ENCODE measurements at regions not wholly inside any gene's neighbourhood (a gene's known extent, or its start where the extent isn't known, plus 50 kb on each side); places are given as distances from the start of the nearest gene placed in this dataset.

- H3K79me2 ChIP-seq (replicated peaks; ENCODE audit: insufficient read depth), result no peaks in the 10 kb centered on the region
- Mint-ChIP-seq H3K4me3 (no peak overlapping the region), H3K27me3 (ENCODE audit: insufficient read depth, low read depth, poor library complexity) (peaks cover 1% of the 10 kb centered on the region), H3K36me3 (ENCODE audit: low read depth) (no peaks in the 10 kb centered on the region), H3K27ac (no peak overlapping the region), H3K4me1 (peaks cover 8% of the 10 kb centered on the region; the same call in 2 of the 3 replicates), H3K9me3 (no peaks in the 10 kb centered on the region)
- no peak overlapping the region for H2AFZ ChIP-seq
- H3K9me2 ChIP-seq (ENCODE audit: insufficient read depth), result peaks cover 9% of the 10 kb centered on the region; the same call in 1 of the 2 replicates
- no peaks in the 10 kb centered on the region for H4K20me1 ChIP-seq (replicated peaks; ENCODE audit: insufficient read depth)
- no peaks in the 10 kb centered on the region for H3K27me3 ChIP-seq (ENCODE audit: insufficient read depth)
- TF ChIP-seq ZNF114 (CRISPR knock-in tag; IDR thresholded peaks at IDR 0.05) (no peak), JUNB (IDR thresholded peaks at IDR 0.05; ENCODE audit: unreplicated experiment) (no peak), REST (IDR thresholded peaks at IDR 0.05; ENCODE audit: unreplicated experiment) (no peak), ZNF462 (CRISPR knock-in tag; IDR thresholded peaks at IDR 0.05) (no peak), STAT1 (IDR thresholded peaks at IDR 0.05; ENCODE audit: unreplicated experiment) (no peak), ZNF331 (CRISPR knock-in tag; IDR thresholded peaks at IDR 0.05; ENCODE audit: low read depth) (no peak), POLR2AphosphoS5 (IDR thresholded peaks at IDR 0.05; ENCODE audit: low read depth) (no peak), CREB1 (CRISPR knock-in tag; IDR thresholded peaks at IDR 0.05; ENCODE audit: low read depth) (no peak), NANOG (IDR thresholded peaks at IDR 0.05; ENCODE audit: borderline replicate concordance) (no peak), EZH2 (IDR thresholded peaks at IDR 0.05; ENCODE audit: low read depth, unreplicated experiment) (no peak), EZH2phosphoT487 (IDR thresholded peaks at IDR 0.05; ENCODE audit: unreplicated experiment) (no peak)
- TF ChIP-seq, protein P1, sequence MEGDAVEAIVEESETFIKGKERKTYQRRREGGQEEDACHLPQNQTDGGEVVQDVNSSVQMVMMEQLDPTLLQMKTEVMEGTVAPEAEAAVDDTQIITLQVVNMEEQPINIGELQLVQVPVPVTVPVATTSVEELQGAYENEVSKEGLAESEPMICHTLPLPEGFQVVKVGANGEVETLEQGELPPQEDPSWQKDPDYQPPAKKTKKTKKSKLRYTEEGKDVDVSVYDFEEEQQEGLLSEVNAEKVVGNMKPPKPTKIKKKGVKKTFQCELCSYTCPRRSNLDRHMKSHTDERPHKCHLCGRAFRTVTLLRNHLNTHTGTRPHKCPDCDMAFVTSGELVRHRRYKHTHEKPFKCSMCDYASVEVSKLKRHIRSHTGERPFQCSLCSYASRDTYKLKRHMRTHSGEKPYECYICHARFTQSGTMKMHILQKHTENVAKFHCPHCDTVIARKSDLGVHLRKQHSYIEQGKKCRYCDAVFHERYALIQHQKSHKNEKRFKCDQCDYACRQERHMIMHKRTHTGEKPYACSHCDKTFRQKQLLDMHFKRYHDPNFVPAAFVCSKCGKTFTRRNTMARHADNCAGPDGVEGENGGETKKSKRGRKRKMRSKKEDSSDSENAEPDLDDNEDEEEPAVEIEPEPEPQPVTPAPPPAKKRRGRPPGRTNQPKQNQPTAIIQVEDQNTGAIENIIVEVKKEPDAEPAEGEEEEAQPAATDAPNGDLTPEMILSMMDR (conservative IDR thresholded peaks at IDR 0.05; ENCODE audit: low read depth in 2 of 2), result no peak
- TF ChIP-seq, protein P2, sequence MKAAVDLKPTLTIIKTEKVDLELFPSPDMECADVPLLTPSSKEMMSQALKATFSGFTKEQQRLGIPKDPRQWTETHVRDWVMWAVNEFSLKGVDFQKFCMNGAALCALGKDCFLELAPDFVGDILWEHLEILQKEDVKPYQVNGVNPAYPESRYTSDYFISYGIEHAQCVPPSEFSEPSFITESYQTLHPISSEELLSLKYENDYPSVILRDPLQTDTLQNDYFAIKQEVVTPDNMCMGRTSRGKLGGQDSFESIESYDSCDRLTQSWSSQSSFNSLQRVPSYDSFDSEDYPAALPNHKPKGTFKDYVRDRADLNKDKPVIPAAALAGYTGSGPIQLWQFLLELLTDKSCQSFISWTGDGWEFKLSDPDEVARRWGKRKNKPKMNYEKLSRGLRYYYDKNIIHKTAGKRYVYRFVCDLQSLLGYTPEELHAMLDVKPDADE (IDR thresholded peaks at IDR 0.05), result no peak
- ATAC-seq (no peak), DNase-seq (ENCODE audit: low spot score) (no peak)
- no peak overlapping the region for H3K4me3 ChIP-seq
- H3K4me2 ChIP-seq, result no peak overlapping the region
- no peaks in the 10 kb centered on the region for H3K36me3 ChIP-seq (ENCODE audit: insufficient read depth)
- no peaks in the 10 kb centered on the region for H3F3A ChIP-seq (replicated peaks; ENCODE audit: low read depth)
- H3K27ac ChIP-seq (ENCODE audit: low read depth), result no peak overlapping the region
- H3K4me1 ChIP-seq (ENCODE audit: insufficient read depth), result no peaks in the 10 kb centered on the region
Observed at GRCh38 chr16:73510852-73511251, 462.9 kb upstream of the ZFHX3 start.
